HL-60 (cell line): ENCODE measurements at regions not wholly inside any gene's neighbourhood (a gene's known extent, or its start where the extent isn't known, plus 50 kb on each side); places are given as distances from the start of the nearest gene placed in this dataset.

Experiments used
- CTCF ChIP-seq: IDR thresholded peaks from one replicate; pipeline ENCODE4 v1.5.1; 2011; ENCODE audit warnings: low read length, control low read depth, inconsistent platforms; ENCODE audit not compliant: insufficient read depth
- GABPA ChIP-seq: IDR thresholded peaks from 2 replicates; pipeline ENCODE4 v1.6.1; 2012; ENCODE audit warnings: low read depth
- POLR2AphosphoS5 ChIP-seq: IDR thresholded peaks from 2 replicates; pipeline ENCODE4 v1.6.1; 2012; ENCODE audit warnings: low read depth

DNA sequence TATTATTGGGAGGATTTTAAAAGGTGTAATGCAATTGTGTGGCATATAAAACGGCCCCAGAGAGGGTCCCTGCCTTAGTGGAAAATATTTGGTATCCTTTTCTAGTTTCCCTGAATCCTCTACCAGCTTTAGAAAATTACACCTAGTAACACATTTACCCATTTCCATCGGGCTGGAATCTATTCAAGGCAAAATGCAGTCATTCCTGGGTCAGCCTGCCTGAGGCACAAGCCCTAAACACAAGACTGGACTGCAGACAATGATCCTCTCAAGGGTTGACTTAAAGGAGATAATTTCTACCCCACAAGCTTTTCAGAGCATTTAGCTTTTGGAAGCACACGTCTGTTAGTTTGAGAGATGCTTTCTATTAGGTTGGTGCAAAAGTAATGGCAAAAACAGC is 124.4 kb upstream of the ADAMTSL1 start:
- TF ChIP-seq CTCF: no peak
- TF ChIP-seq GABPA: no peak
- TF ChIP-seq POLR2AphosphoS5: no peak
